Esophagus muscularis mucosa (tissue), 4 donors: ENCODE measurements at regions not wholly inside any gene's neighbourhood (a gene's known extent, or its start where the extent isn't known, plus 50 kb on each side); places are given as distances from the start of the nearest gene placed in this dataset.

Source experiments
- DNase-seq: peaks from one replicate; pipeline ENCODE4 v3.0.0-alpha.2; 2017; ENCODE audit errors: extremely low spot score
- H3K27ac ChIP-seq, 4 donors: fragments of 200-600 bp; sonication (generic); replicated peaks in 1 of 4; 1 replicate in 3 of 4; 2 replicates in 1 of 4; pipeline ENCODE4 v1.5.1; 2016 to 2019; ENCODE audit warnings: mild to moderate bottlenecking in 1 of 4
- H3K27me3 ChIP-seq, 4 donors: fragments of 200-600 bp; sonication (generic); one replicate each; pipeline versions ENCODE4 v1.5.1 to v1.6.0; 2016 to 2019
- H3K36me3 ChIP-seq, 4 donors: fragments of 200-600 bp; sonication (generic); one replicate each; pipeline ENCODE4 v1.5.1; 2016 to 2019
- H3K4me1 ChIP-seq, 4 donors: fragments of 200-600 bp; sonication (generic); one replicate each; pipeline ENCODE4 v1.5.1; 2016 to 2019
- H3K4me3 ChIP-seq, 4 donors: fragments of 200-600 bp; sonication (generic); 1 replicate in 2 of 4; 2 replicates in 2 of 4; pipeline ENCODE4 v1.5.1; 2016 to 2019; ENCODE audit warnings: mild to moderate bottlenecking in 4 of 4, moderate library complexity in 1 of 4
- H3K9me3 ChIP-seq, 4 donors: fragments of 200-600 bp; sonication (generic); 1 replicate in 3 of 4; 2 replicates in 1 of 4; pipeline ENCODE4 v1.5.1; 2016 to 2019
- EP300 ChIP-seq: sonication (generic); formaldehyde crosslinking; IDR thresholded peaks from one replicate; pipeline ENCODE4 v1.6.1; 2017; ENCODE audit warnings: antibody characterized with exemption
- POLR2A ChIP-seq: fragments of 450-650 bp; IDR thresholded peaks from one replicate; pipeline ENCODE4 v1.6.1; 2017; ENCODE audit warnings: antibody characterized with exemption, moderate library complexity, mild to moderate bottlenecking, low read depth
- POLR2AphosphoS5 ChIP-seq, 2 donors: sonication (generic); formaldehyde crosslinking; IDR thresholded peaks; one replicate each; pipeline ENCODE4 v1.6.1; 2017; ENCODE audit warnings: antibody characterized with exemption in 2 of 2
- WGBS: methylation state at CpG from one replicate; pipeline ENCODE4 v1.1.5; 2018; 5-methylcytosine and 5-hydroxymethylcytosine counted together
- intact Hi-C: fragments of 100-400 bp; cut with DNase I; formaldehyde crosslinking; loops from one replicate; pipeline ENCODE4 v1.15.1; 2023
- TF ChIP-seq, protein P1 (sequence below), 3 experiments: fragments of 200-600 bp in 2 of 3; fragments of 450-650 bp in 1 of 3; sonication (generic) in 2 of 3; IDR thresholded peaks; one replicate each; pipeline ENCODE4 v1.5.1; 2017 to 2019; ENCODE audit warnings: antibody characterized with exemption in 3 of 3, mild to moderate bottlenecking in 2 of 3, moderate library complexity in 1 of 3

DNA sequence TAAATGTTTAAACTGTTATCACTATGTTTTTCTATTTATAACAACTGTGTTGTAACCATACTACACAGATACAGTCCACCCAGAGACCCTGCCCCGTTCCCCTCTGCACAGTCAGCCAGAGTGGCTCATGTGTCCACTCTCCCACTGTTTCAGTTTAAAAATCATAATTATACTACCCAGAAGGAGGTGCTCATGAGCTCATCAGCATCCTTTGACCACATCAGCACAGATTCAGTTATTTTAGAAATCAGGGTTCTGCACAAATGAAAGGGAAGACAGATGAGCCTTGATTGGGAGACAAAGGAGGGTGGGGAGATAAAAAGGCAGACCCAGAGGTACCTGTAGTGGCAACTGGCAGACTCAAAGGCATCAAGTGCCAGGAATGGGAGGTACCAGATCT, 124.3 kb downstream of the RCN1 start:
- WGBS = 91% methylated on average over 1 of the region's 1 CpG
- Histone ChIP-seq H3K27ac (no peak overlapping the region), H3K4me3 (no peak overlapping the region), H3K36me3 (no peaks in the 10 kb centered on the region), H3K27me3 (peaks cover 0 to 14% (median 0%) of the 10 kb centered on the region in 4 donors), H3K9me3 (no peaks in the 10 kb centered on the region), H3K4me1 (no peaks in the 10 kb centered on the region)
- DNase-seq = peak; percentile 53
- intact Hi-C loops = no loop called here
- TF ChIP-seq EP300 (no peak), POLR2AphosphoS5 (IDR thresholded peaks at IDR 0.05) (no peak)

DNA sequence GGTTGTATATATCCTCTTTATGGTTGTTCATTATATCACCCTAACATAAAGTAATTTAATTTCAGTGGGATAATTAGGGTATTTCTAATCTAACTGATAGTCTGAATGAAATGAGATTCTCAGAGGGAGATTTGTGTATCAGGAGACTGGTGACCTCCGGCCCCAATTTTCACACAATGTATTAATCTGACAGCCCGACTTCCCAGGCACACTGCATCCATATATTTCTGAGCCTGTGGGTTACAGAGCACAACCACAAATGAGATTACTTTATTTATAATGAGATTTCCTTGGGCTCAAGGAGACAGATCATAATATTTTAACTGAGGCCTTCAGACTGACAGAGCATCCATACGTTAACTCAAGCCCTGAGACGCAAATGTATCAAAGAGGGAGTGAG, 125.9 kb downstream of the RCN1 start:
- Histone ChIP-seq H3K36me3 (no peaks in the 10 kb centered on the region), H3K9me3 (no peaks in the 10 kb centered on the region), H3K27ac (no peak overlapping the region), H3K4me3 (no peak overlapping the region), H3K27me3 (peaks cover 0 to 12% (median 0%) of the 10 kb centered on the region in 4 donors), H3K4me1 (no peaks in the 10 kb centered on the region)
- TF ChIP-seq POLR2AphosphoS5 (IDR thresholded peaks at IDR 0.05) (no peak), POLR2A (no peak), EP300 (no peak)
- TF ChIP-seq, protein P1, sequence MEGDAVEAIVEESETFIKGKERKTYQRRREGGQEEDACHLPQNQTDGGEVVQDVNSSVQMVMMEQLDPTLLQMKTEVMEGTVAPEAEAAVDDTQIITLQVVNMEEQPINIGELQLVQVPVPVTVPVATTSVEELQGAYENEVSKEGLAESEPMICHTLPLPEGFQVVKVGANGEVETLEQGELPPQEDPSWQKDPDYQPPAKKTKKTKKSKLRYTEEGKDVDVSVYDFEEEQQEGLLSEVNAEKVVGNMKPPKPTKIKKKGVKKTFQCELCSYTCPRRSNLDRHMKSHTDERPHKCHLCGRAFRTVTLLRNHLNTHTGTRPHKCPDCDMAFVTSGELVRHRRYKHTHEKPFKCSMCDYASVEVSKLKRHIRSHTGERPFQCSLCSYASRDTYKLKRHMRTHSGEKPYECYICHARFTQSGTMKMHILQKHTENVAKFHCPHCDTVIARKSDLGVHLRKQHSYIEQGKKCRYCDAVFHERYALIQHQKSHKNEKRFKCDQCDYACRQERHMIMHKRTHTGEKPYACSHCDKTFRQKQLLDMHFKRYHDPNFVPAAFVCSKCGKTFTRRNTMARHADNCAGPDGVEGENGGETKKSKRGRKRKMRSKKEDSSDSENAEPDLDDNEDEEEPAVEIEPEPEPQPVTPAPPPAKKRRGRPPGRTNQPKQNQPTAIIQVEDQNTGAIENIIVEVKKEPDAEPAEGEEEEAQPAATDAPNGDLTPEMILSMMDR (IDR thresholded peaks at IDR 0.05) = no peak
- no peak for DNase-seq
- intact Hi-C loops = no loop called here
- 93% methylated on average over 4 of the region's 4 CpGs for WGBS

DNA sequence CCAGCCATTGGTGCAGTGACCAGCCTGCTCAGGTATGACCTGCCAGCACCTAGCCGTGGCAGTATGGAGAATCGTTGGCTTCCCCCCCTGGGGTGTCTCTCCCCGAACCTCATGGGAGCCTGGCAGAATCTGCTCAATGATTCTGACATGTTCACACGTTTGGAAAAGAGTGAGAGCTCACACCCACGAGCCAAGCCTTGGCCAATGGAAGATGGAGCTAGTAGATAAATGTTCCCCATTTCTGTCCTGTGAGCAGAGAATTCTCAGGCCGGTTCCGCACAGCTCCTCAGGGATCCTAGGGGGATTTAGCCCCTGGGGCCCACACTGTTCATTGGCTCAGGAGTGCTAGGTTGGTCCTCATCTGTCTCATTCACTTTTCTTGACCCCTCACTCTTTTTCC, 128.4 kb downstream of the RCN1 start:
- Histone ChIP-seq H3K4me3 (no peak overlapping the region), H3K9me3 (no peaks in the 10 kb centered on the region), H3K4me1 (no peaks in the 10 kb centered on the region), H3K27ac (no peak overlapping the region), H3K36me3 (no peaks in the 10 kb centered on the region), H3K27me3 (peaks cover 0 to 6% (median 0%) of the 10 kb centered on the region in 4 donors)
- peak; percentile 86 for DNase-seq
- 82% methylated on average over 7 of the region's 7 CpGs for WGBS
- intact Hi-C loops = no loop called here
- TF ChIP-seq POLR2A (no peak), POLR2AphosphoS5 (IDR thresholded peaks at IDR 0.05) (no peak), EP300 (no peak)
- TF ChIP-seq, protein P1 (IDR thresholded peaks at IDR 0.05) = no peak

DNA sequence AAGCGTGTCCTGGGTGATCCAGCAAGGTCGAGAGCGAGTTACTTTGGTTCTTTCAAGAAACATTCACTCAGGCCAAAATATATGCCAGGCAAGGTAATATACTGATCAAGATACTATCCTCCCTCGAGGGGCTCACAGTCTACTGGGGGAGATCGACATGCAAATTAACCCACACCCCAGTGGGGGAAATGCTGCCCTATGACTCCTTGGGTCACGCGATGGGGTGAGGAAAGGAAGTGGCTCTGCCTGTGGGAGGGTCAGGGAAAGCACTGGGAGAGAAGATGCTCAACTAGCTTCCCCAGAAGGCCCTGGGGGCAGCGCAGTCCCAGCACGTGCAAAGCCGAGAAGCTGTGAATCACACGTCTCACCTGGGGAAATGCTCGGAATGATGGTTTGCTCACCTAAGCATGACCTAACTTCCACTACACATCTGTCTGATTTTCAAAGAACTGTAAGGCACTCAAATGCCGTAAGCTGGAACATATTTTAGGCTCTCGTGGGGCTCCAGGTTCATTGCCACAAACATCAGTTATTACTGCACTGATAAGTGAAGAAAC, 130.7 kb downstream of the RCN1 start:
- Histone ChIP-seq H3K4me3 (no peak overlapping the region), H3K4me1 (no peaks in the 10 kb centered on the region), H3K27me3 (peaks cover 0 to 6% (median 0%) of the 10 kb centered on the region in 4 donors), H3K27ac (no peak overlapping the region), H3K36me3 (no peaks in the 10 kb centered on the region), H3K9me3 (no peaks in the 10 kb centered on the region)
- 91% methylated on average over 14 of the region's 14 CpGs for WGBS
- intact Hi-C loops = no loop called here
- DNase-seq = peak; percentile 81
- TF ChIP-seq EP300 = no peak
- TF ChIP-seq POLR2AphosphoS5 (IDR thresholded peaks at IDR 0.05) = no peak
- TF ChIP-seq, protein P1 (IDR thresholded peaks at IDR 0.05) = no peak
- TF ChIP-seq POLR2A = no peak

DNA sequence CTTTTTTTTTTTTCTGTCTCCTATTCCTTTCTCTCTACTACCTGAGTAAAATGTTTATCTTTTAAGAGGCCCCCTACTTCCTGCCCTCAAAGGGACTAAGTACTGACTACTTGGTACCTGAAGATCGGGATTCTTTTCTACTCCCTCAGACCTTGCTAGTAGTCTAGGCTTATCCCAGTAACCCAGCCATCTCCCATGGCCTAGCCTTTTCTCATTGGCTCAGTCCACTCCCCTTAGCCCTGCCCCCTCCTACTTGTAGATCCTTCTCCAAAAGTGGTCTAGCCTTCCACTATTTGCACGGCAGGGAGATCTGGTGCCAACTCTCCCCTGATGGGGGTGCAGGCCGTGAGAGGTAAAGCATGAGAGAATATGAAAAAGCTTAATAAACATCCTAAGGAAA, 133.7 kb downstream of the RCN1 start:
- DNase-seq = peak; percentile 70
- H3K4me3 ChIP-seq = no peak overlapping the region
- no peaks in the 10 kb centered on the region for H3K4me1 ChIP-seq
- TF ChIP-seq POLR2AphosphoS5 (IDR thresholded peaks at IDR 0.05) (no peak), EP300 (no peak), POLR2A (no peak)
- TF ChIP-seq, protein P1 (IDR thresholded peaks at IDR 0.05) = no peak
- WGBS = 87% methylated on average over 3 of the region's 3 CpGs
- no peak overlapping the region for H3K27ac ChIP-seq
- no peaks in the 10 kb centered on the region for H3K36me3 ChIP-seq
- no peaks in the 10 kb centered on the region for H3K9me3 ChIP-seq
- intact Hi-C loops = no loop called here
- H3K27me3 ChIP-seq = peaks cover 0 to 6% (median 0%) of the 10 kb centered on the region in 4 donors
